GM19351 (cell line): ENCODE measurements at regions not wholly inside any gene's neighbourhood (a gene's known extent, or its start where the extent isn't known, plus 50 kb on each side); places are given as distances from the start of the nearest gene placed in this dataset.
"Not testable (repeated sequence)": the region's sequence is repeated elsewhere in the genome, so short reads cannot be mapped to it uniquely, and the experiment has no call there.

Source experiments
- ATAC-seq: cut with Tn5 transposase; IDR thresholded peaks from one replicate; pipeline ENCODE4 v1.9.1; 2021; ENCODE audit warnings: mild to moderate bottlenecking, moderate library complexity; ENCODE audit not compliant: unreplicated experiment

- ATAC-seq: no peak
These were observed 705.7 kb upstream of the NR2F2 start for GRCh38 chr15:95624616-95625361.

DNA sequence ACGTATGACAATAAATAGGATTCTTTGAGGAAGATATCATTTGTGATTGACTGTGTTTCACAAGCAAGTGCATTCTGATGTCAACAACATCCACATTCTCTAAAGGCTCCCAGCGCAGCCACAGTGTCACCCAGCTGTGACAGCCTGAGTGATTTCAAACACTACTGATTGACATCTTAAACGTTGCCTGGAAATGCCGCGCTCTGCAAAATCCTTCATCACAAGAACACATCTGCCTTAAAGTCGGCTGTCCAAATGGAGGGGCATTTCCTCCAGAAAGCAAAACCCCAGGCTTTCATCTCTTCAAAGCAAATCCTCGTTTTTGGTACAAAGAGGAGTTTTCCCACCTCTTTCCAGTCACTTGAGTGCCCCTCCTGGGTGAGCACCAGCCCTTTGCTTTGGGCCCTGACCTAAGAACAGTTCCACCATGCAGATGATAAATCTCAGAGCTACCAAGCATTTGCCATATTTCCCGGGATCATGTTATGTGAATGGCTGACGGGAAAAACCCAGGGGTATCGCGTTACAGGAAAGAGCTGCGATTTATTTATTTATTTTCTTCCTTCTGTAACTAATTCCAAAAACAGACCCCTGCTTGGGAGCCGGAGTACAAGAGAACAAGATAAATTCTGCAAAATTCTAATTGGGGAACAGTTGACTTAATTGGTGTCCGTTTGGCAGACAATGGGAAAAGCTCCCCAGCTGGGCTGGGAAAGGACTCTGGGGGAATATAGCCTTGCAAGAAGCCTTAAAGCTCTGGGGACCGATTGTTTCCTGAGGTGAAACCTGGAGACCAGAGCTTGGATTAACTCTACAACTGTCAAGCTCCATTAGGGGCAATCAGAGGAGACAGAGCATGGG, 703.8 kb upstream of the NR2F2 start:
- no peak for ATAC-seq

GRCh38 chr15:95629503-95630168, 700.9 kb upstream of the NR2F2 start:
- ATAC-seq: no peak

DNA sequence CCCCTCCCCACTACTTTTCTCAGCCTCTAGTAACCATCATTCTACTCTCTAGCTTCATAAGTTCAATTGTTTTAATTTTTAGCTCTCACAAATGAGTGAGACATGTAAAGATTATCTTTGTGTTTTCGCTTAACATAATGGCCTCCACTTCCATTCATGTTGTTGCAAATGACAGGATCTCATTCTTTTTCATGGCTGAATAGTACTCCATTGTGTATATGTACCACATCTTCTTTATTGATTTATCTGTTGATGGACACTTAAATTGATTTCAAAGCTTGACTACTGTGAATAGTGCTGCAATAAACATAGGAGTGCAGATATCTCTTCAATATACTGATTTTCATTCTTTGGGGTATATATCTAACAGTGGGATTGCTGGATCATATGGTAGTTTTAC, 699.8 kb upstream of the NR2F2 start:
- no peak for ATAC-seq

GRCh38 chr15:95635666-95636065, 694.8 kb upstream of the NR2F2 start:
- no peak for ATAC-seq

GRCh38 chr15:95636107-95636506, 694.4 kb upstream of the NR2F2 start:
- no peak for ATAC-seq

DNA sequence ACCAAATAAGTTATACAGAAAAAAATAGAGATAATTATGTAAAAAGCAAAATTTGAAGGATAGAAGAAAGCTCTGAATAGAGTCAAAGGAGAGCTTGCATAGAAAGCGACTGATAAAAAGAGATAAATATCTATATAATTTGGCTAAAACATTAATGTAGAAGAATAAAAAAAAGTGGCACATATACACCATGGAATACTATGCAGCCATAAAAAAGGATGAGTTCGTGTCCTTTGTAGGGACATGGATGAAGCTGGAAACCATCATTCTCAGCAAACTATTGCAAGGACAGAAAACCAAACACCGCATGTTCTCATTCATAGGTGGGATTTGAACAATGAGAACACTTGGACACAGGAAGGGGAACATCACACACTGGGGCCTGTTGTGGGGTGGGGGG, 693.3 kb upstream of the NR2F2 start:
- not testable (repeated sequence) for ATAC-seq

- ATAC-seq: no peak
These were observed 691.3 kb upstream of the NR2F2 start for GRCh38 chr15:95639208-95639607.

DNA sequence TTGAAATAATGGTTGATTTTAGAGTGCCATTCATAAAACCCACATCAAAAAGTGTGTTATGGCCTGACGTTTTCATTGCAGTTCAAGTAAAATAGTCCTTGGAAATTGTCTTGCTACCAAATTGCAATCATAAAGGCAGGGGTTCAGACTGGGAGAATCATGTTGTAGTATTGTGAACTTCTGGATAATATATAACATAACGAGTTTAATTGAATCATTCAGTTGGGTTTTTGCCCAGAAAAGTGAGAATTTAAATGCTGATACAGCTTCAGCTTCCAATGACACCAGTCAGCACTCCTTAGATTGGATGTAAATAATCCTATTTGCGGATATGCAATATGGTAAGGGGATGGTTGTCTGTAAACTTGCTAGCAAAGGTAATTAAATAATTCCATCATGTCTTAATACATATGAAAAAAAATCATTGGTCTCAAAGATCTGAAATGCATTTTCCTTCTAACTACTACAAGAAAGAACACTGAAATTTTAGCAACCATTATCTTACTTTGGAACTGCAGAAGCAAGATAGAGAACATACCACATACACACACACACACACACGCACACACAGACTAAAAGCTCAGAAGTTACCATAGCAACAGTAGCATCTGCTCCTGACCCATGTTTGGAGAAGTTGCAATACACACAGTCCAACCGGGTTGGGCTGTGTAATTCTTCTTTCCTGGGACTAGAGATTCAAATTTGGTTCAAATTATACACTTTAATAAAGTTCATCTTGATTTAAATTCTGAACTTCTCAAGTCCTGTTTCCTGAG, 686.2 kb upstream of the NR2F2 start:
- ATAC-seq: no peak

DNA sequence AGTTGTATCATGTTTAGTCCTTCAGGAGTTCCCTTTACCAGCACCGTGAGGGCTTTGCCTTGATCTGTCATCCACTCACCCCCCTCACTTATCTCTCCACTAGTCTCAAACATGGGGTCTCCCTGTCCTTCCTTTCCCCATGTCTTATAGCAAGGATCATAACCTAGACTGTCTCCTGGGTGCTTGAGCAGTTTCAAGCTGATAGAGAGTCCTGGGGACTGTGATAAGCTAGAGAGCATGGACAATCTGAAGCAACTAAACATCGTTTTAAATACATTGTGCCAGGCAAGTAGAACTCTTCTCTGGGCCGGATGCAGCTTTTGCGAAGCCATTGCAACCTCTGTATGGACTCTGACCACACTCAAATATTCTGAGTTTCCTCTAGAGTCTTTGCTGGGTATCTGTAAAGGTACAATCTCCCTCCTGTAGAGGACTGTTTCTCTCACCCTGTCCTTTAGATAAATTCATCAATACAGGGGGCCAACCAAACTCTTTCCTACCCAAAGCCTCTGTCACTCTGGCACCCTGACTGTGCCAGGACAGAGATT, 684.6 kb upstream of the NR2F2 start:
- ATAC-seq: no peak

DNA sequence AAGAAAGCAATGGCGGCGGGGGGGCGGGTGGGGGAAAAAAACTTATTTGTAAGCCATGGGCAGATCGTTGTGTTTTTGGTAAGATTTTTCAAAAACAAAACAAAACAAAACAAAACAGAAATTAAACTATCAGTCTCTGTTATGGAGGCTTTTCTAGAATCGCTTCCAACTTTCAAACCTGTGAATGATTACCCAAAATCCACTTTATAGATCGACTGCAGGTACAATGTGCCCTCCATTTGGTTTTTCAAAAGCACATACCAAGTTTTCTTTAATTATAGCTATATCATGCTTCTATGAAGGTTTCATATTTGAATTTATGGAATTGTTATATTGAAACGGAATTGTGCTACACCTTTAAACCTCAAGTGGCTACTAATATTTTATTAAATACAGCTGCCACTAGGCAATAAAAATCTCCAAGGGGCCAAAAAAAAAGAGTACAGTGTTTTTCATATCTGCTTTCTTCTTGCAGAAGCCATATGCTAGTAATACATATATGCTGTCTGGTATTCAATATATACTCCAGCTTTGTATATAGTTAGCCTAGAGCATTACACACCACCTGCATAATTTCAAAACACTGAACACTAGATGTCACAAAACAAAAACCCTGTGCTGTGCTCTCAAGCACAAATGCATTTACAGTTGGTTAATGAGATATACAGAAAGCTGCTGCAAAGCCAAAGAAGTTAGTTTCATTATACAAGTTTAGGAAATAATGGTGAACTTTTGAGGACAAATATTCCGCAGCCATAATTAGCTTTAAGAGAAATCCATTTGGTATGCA, 683.8 kb upstream of the NR2F2 start:
- no peak for ATAC-seq

GRCh38 chr15:95647531-95648277, 682.8 kb upstream of the NR2F2 start:
- no peak for ATAC-seq

DNA sequence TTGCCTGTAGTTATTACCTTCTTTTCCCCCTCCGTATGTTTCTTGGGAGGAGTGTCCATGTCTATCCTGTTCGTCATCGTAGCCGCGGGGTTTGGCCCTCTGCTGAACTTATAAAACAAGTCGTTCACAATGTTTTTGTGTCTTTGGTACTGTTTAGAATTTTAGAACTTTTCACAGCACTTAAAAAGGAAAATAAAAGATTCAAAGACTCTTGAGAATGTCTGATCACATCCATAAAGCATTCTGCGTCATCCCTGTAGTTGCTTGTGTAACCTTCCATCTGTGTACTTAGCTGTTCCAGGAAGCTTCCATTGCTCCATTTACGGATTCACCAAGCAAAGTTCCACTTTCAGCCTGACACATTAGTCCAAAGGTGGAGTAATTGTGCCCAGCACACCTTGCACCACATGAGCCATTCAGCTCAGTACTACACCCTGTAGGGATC, 677.1 kb upstream of the NR2F2 start:
- ATAC-seq: no peak

GRCh38 chr15:95655089-95655607, 675.4 kb upstream of the NR2F2 start:
- ATAC-seq: no peak

DNA sequence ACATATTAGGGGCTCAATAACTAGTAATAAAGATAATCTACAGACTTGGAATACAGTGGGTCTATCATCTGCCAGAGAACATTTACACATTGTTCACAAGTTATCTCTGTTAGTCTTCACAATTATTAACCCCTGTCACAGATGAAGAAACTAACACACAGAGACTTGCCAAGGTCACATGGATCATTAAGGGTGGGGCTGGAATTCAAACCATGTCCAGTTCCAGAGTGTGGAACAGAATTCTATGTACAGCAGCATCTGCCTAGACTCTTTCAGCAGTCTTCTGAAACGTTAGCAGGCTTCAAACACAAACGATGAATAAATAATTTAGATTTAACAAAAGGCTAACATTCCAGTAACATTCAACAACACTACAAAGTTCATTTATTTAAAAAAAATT, 673.9 kb upstream of the NR2F2 start:
- ATAC-seq: no peak

- ATAC-seq: no peak
These were observed 671.7 kb upstream of the NR2F2 start for GRCh38 chr15:95658799-95659198.

DNA sequence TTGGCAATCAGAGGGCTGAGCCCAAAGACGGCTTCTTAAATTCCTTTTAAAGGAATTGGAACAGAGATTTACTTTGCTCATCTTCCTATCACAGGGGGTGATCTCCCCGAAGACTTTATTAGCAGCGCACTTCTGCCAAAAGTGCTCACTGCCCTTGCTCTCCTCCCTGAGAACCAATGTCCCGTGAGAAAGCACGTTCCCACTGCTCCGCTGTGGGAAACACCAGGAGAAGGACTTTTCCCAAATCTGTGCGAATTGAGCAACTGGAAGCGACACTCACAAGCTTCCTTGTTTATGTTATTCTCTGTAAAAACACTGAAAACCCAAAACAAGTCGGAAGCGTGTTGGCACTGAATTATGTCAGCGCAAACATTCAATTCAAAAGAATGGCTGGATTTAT, 670.8 kb upstream of the NR2F2 start:
- ATAC-seq: no peak

GRCh38 chr15:95662638-95663037, 667.9 kb upstream of the NR2F2 start:
- ATAC-seq: no peak
